ENCODE measurements at regions not wholly inside any gene's neighbourhood (a gene's known extent, or its start where the extent isn't known, plus 50 kb on each side); places are given as distances from the start of the nearest gene placed in this dataset.

- Histone ChIP-seq H3K4me3 (ENCODE audit: low read length) (no peak overlapping the region), H3K27me3 (ENCODE audit: low read depth, low read length) (no peaks in the 10 kb centered on the region), H3K4me1 (ENCODE audit: low read length) (peaks cover 18% of the 10 kb centered on the region)
Observed at GRCh38 chr21:43348170-43348766, 78.7 kb downstream of the SIK1 start.

GRCh38 chr21:43347461-43348169, 79.3 kb downstream of the SIK1 start:
- TF ChIP-seq CTCF (IDR thresholded peaks at IDR 0.05; ENCODE audit: low read depth, low read length): no peak
- TF ChIP-seq EZH2phosphoT487 (IDR thresholded peaks at IDR 0.05; ENCODE audit: low read depth): no peak
- H3K36me3 ChIP-seq (replicated peaks; ENCODE audit: low read depth, low read length): no peaks in the 10 kb centered on the region
- no peak overlapping the region for H2AFZ ChIP-seq (ENCODE audit: low read depth, low read length)
- H3K27me3 ChIP-seq (ENCODE audit: low read depth, low read length): no peaks in the 10 kb centered on the region
- H3K4me3 ChIP-seq (ENCODE audit: low read length): no peak overlapping the region
- no peak overlapping the region for H3K9ac ChIP-seq (ENCODE audit: low read length)
- peaks cover 11% of the 10 kb centered on the region for H3K4me1 ChIP-seq (ENCODE audit: low read length)
- no peaks in the 10 kb centered on the region for H3K79me2 ChIP-seq (ENCODE audit: low read length)
- H3K9me3 ChIP-seq (ENCODE audit: insufficient read depth, low read length): no peaks in the 10 kb centered on the region
- no peak overlapping the region for H3K4me2 ChIP-seq (ENCODE audit: low read length)
- no peaks in the 10 kb centered on the region for H4K20me1 ChIP-seq (ENCODE audit: insufficient read depth, low read length)
- H3K27ac ChIP-seq (ENCODE audit: low read length): no peak overlapping the region

More at GRCh38 chr21:43348170-43348766, 78.7 kb downstream of the SIK1 start:
- Histone ChIP-seq H3K9me3 (ENCODE audit: insufficient read depth, low read length) (no peaks in the 10 kb centered on the region), H3K4me2 (ENCODE audit: low read length) (no peak overlapping the region), H2AFZ (ENCODE audit: low read depth, low read length) (no peak overlapping the region), H3K9ac (ENCODE audit: low read length) (no peak overlapping the region), H3K27ac (ENCODE audit: low read length) (no peak overlapping the region), H4K20me1 (ENCODE audit: insufficient read depth, low read length) (no peaks in the 10 kb centered on the region), H3K79me2 (ENCODE audit: low read length) (no peaks in the 10 kb centered on the region), H3K36me3 (replicated peaks; ENCODE audit: low read depth, low read length) (no peaks in the 10 kb centered on the region)
- TF ChIP-seq EZH2phosphoT487 (IDR thresholded peaks at IDR 0.05; ENCODE audit: low read depth) (no peak), CTCF (IDR thresholded peaks at IDR 0.05; ENCODE audit: low read depth, low read length) (no peak)

- no peaks in the 10 kb centered on the region for H3K27me3 ChIP-seq (ENCODE audit: low read depth, low read length)
- no peaks in the 10 kb centered on the region for H4K20me1 ChIP-seq (ENCODE audit: insufficient read depth, low read length)
- H3K9ac ChIP-seq (ENCODE audit: low read length): no peak overlapping the region
- H2AFZ ChIP-seq (ENCODE audit: low read depth, low read length): no peak overlapping the region
- no peak overlapping the region for H3K27ac ChIP-seq (ENCODE audit: low read length)
- no peaks in the 10 kb centered on the region for H3K36me3 ChIP-seq (replicated peaks; ENCODE audit: low read depth, low read length)
- no peak overlapping the region for H3K4me3 ChIP-seq (ENCODE audit: low read length)
- peaks cover under 1% of the 10 kb centered on the region for H3K4me1 ChIP-seq (ENCODE audit: low read length)
- no peaks in the 10 kb centered on the region for H3K79me2 ChIP-seq (ENCODE audit: low read length)
- H3K9me3 ChIP-seq (ENCODE audit: insufficient read depth, low read length): no peaks in the 10 kb centered on the region
- TF ChIP-seq CTCF (IDR thresholded peaks at IDR 0.05; ENCODE audit: low read depth, low read length): no peak
- TF ChIP-seq EZH2phosphoT487 (IDR thresholded peaks at IDR 0.05; ENCODE audit: low read depth): no peak
- H3K4me2 ChIP-seq (ENCODE audit: low read length): no peak overlapping the region
Observed at GRCh38 chr21:43346551-43346950, 80.4 kb downstream of the SIK1 start.

- H3K27me3 ChIP-seq (ENCODE audit: low read depth, low read length): no peaks in the 10 kb centered on the region
- no peaks in the 10 kb centered on the region for H3K36me3 ChIP-seq (replicated peaks; ENCODE audit: low read depth, low read length)
- H3K79me2 ChIP-seq (ENCODE audit: low read length): no peaks in the 10 kb centered on the region
- no peaks in the 10 kb centered on the region for H3K9me3 ChIP-seq (ENCODE audit: insufficient read depth, low read length)
- TF ChIP-seq EZH2phosphoT487 (IDR thresholded peaks at IDR 0.05; ENCODE audit: low read depth) (no peak), CTCF (IDR thresholded peaks at IDR 0.05; ENCODE audit: low read depth, low read length) (no peak)
- H3K4me3 ChIP-seq (ENCODE audit: low read length): no peak overlapping the region
- H3K9ac ChIP-seq (ENCODE audit: low read length): no peak overlapping the region
- no peaks in the 10 kb centered on the region for H4K20me1 ChIP-seq (ENCODE audit: insufficient read depth, low read length)
- no peaks in the 10 kb centered on the region for H3K4me1 ChIP-seq (ENCODE audit: low read length)
- H3K27ac ChIP-seq (ENCODE audit: low read length): no peak overlapping the region
- H3K4me2 ChIP-seq (ENCODE audit: low read length): no peak overlapping the region
- H2AFZ ChIP-seq (ENCODE audit: low read depth, low read length): no peak overlapping the region
Observed at GRCh38 chr21:43345746-43346409, 81.1 kb downstream of the SIK1 start.
